C4-2B (cell line): ENCODE measurements at regions not wholly inside any gene's neighbourhood (a gene's known extent, or its start where the extent isn't known, plus 50 kb on each side); places are given as distances from the start of the nearest gene placed in this dataset.

Source experiments
- H3K27ac ChIP-seq: fragments of 450-650 bp; 2 replicates; pipeline ENCODE4 v1.5.1; 2017
- ZFX ChIP-seq: fragments of 450-650 bp; IDR thresholded peaks from 2 replicates; pipeline ENCODE4 v1.6.1; 2017
- TF ChIP-seq, protein P1 (sequence below): fragments of 450-650 bp; conservative IDR thresholded peaks from 2 replicates; pipeline ENCODE4 v1.5.1; 2017; ENCODE audit warnings: mild to moderate bottlenecking

DNA sequence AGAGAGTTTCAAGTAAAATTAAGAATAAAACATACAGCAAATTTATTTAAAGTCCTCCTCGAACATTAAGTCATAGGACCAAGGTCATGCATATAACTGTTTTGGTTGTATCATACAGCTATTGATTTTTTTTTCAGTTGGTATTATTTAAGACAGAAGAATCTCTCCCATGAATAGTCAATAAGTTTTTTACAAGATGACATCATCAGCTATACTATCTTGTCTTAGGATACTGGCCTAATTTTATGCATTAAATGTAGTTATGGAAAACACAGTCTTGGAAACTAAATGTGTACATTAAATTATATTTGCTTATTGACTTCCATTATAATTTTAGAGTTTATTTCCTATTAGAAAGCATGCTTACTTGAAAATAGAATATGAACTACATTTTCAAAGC, 755.9 kb downstream of the PCDH19 start:
- H3K27ac ChIP-seq: no peak overlapping the region
- TF ChIP-seq, protein P1, sequence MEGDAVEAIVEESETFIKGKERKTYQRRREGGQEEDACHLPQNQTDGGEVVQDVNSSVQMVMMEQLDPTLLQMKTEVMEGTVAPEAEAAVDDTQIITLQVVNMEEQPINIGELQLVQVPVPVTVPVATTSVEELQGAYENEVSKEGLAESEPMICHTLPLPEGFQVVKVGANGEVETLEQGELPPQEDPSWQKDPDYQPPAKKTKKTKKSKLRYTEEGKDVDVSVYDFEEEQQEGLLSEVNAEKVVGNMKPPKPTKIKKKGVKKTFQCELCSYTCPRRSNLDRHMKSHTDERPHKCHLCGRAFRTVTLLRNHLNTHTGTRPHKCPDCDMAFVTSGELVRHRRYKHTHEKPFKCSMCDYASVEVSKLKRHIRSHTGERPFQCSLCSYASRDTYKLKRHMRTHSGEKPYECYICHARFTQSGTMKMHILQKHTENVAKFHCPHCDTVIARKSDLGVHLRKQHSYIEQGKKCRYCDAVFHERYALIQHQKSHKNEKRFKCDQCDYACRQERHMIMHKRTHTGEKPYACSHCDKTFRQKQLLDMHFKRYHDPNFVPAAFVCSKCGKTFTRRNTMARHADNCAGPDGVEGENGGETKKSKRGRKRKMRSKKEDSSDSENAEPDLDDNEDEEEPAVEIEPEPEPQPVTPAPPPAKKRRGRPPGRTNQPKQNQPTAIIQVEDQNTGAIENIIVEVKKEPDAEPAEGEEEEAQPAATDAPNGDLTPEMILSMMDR: no peak
- no peak for TF ChIP-seq ZFX

DNA sequence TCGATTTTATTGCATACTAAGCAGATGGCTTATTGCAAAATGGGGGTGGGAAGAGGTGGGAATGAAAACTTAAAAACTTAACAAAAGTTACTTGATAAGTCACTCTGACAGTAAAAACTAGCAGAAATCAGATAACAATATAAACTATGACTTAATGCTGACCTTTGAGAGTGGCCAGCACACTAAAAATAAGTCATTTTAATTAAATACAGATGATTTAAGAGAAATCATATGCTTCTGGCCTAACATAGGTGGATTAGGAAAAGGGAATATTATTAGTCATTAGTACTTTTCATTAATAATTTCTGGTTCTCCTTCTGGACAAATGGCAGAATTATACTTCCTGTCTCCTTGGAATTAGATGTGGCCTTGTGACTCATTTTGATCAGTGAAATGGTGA, 756.7 kb downstream of the PCDH19 start:
- no peak overlapping the region for H3K27ac ChIP-seq
- TF ChIP-seq ZFX: no peak
- TF ChIP-seq, protein P1: no peak

DNA sequence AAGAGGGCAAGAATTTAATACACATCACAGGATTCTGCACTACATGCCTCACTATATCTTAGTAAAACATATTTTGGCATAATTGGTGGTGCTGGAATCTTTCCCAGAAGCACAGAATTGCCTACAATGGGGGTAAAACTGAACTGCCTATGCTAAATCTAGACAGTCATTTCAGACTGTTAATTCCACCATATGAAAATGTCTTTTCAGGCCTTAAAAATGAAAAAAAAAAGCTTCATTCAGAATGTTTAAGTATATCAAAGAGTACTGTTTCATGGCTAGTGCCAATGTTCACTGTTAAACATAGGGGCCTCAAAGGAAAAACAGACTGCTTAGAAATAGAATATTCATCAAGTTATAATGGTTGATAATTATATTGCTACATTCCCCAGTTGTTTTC, 797.0 kb downstream of the PCDH19 start:
- TF ChIP-seq, protein P1: no peak
- no peak for TF ChIP-seq ZFX
- no peak overlapping the region for H3K27ac ChIP-seq

DNA sequence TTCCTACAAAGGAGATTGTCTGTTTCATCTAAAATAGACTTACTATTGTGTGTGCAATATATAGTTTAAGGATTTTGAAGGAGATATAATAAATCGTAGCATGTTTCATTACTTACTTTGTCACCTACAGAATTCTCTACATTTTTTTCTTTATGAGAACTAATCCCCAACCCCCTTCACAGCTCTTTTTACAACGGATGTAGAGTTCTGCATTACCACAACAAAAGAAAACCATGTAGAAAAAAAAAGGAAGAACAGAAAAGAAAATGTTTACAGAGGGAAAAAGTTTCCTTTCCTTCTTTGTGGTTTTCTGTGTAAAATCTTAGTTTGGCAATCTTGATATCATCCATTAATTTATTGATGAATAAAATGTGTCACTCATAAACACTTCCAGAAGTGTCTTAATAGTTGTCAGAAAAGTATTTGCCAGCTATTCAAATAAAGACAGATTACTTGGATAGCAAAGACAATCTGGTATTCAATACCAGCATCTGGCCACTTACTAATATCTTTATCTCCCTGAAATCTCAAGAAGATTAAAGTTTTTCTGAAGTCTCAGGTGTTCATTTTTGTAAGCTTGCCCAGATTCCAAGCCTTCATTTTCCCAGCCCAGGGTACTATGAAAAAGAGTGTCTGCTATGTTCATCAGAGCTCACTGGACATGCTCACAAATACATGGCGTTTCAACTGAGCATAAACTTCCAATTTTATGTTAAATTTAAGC, 806.8 kb downstream of the PCDH19 start:
- H3K27ac ChIP-seq: no peak overlapping the region
- TF ChIP-seq, protein P1: no peak
- no peak for TF ChIP-seq ZFX

DNA sequence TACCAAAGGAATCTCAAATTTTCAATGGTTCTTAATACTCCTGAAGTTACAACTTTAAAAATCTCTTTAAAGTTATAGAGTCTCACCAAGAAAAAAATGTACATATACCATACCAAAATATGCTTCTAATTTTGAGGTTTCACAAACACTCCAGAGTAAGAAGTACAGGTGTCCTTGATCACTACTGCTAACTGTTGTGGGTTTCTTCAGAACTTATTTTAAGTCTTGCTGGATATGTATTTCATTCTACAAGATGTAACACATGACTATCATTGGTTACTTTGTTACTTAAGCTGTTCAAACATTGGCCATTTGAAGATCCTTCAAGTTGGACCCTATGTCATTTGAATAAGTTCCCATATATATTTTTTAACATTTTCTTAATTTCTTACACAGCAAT, 808.0 kb downstream of the PCDH19 start:
- TF ChIP-seq, protein P1: no peak
- no peak for TF ChIP-seq ZFX
- no peak overlapping the region for H3K27ac ChIP-seq

DNA sequence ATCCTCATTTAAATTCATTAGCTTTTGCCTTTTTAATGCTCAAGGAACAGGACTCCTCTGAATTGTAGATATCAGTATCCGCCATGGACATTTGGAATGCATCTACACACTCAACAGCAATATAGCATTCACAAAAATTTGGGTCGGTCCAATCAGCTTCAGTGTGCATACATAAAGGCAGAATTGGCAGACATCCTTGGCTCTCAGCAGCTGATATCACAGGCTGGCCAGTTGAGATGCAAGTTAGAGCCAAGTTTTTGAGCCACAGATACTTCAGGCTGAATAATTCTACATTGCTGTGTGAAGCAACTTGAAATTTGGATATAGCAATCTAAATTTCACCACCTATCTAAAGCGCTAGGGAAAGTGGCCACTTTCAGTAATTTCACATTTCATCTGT, 821.1 kb downstream of the PCDH19 start:
- TF ChIP-seq, protein P1: no peak
- TF ChIP-seq ZFX: no peak
- H3K27ac ChIP-seq: no peak overlapping the region

DNA sequence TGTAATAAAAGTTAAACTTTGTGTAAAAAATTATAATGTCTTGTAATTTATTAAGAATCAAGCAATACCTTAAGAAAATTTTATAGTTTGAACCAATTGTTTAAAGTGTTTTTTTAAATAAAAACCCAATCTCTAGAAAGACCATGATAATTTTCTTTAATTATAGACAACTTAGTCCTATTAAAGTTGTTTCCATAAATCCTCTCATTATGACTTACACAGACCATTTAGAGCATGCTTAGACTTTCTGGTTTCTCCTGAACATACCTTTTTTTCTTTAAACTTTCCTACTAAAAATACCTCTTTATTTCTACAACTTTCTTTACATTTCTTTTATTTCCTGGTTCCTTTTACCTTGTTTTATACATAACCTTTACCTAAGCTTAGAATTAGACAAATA, 837.4 kb downstream of the PCDH19 start:
- TF ChIP-seq, protein P1: no peak
- TF ChIP-seq ZFX: no peak
- no peak overlapping the region for H3K27ac ChIP-seq
